Prostate gland (tissue), 2 donors: ENCODE measurements at regions not wholly inside any gene's neighbourhood (a gene's known extent, or its start where the extent isn't known, plus 50 kb on each side); places are given as distances from the start of the nearest gene placed in this dataset.

Experiments
- DNase-seq: peaks from one replicate; pipeline ENCODE4 v3.0.0-alpha.2; 2019; ENCODE audit warnings: low spot score
- H3K27ac ChIP-seq, 2 donors: fragments of 200-600 bp; sonication (generic); 2 replicates each; pipeline ENCODE4 v1.5.1; 2017 to 2019
- H3K27me3 ChIP-seq: fragments of 200-600 bp; sonication (generic); replicated peaks from 2 replicates; pipeline ENCODE4 v1.5.1; 2019; ENCODE audit not compliant: insufficient read depth
- H3K36me3 ChIP-seq, 2 donors: fragments of 200-600 bp; sonication (generic); 1 replicate in 1 of 2; 2 replicates in 1 of 2; pipeline versions ENCODE4 v1.5.1 to v1.8.1; 2017 to 2019
- H3K4me1 ChIP-seq: fragments of 200-600 bp; sonication (generic); replicated peaks from 2 replicates; pipeline ENCODE4 v1.5.1; 2019
- H3K4me3 ChIP-seq, 2 donors: fragments of 200-600 bp; sonication (generic); 2 replicates each; pipeline ENCODE4 v1.5.1; 2017 to 2019
- H3K9me3 ChIP-seq: fragments of 200-600 bp; sonication (generic); 2 replicates; pipeline ENCODE4 v1.5.1; 2017
- POLR2A ChIP-seq: fragments of 450-650 bp; IDR thresholded peaks from one replicate; pipeline ENCODE4 v1.6.1; 2016; ENCODE audit warnings: antibody characterized with exemption, mild to moderate bottlenecking
- POLR2AphosphoS5 ChIP-seq: sonication (generic); formaldehyde crosslinking; IDR thresholded peaks from one replicate; pipeline ENCODE4 v1.6.1; 2017; ENCODE audit warnings: antibody characterized with exemption
- WGBS: methylation state at CpG from one replicate; pipeline ENCODE4 v1.1.5; 2018; 5-methylcytosine and 5-hydroxymethylcytosine counted together
- intact Hi-C: fragments of 100-400 bp; cut with DNase I; formaldehyde crosslinking; loops from one replicate; pipeline ENCODE4 v1.14.2; 2022
- TF ChIP-seq, protein P1 (sequence below), 4 experiments: fragments of 200-600 bp in 2 of 4; fragments of 450-650 bp in 2 of 4; sonication (generic) in 2 of 4; IDR thresholded peaks; 1 replicate in 3 of 4; 2 replicates in 1 of 4; pipeline ENCODE4 v1.5.1; 2016 to 2019; ENCODE audit warnings: antibody characterized with exemption in 4 of 4, mild to moderate bottlenecking in 2 of 4, moderate library complexity in 2 of 4

- H3K36me3 ChIP-seq, result no peaks in the 10 kb centered on the region
- H3K27me3 ChIP-seq, result no peaks in the 10 kb centered on the region
- H3K4me1 ChIP-seq, result no peaks in the 10 kb centered on the region
- intact Hi-C loops, result no loop called here
- H3K27ac ChIP-seq, result no peak overlapping the region
- WGBS, result 63% methylated on average over 12 of the region's 12 CpGs
- no peak for TF ChIP-seq POLR2A
- TF ChIP-seq, protein P1, sequence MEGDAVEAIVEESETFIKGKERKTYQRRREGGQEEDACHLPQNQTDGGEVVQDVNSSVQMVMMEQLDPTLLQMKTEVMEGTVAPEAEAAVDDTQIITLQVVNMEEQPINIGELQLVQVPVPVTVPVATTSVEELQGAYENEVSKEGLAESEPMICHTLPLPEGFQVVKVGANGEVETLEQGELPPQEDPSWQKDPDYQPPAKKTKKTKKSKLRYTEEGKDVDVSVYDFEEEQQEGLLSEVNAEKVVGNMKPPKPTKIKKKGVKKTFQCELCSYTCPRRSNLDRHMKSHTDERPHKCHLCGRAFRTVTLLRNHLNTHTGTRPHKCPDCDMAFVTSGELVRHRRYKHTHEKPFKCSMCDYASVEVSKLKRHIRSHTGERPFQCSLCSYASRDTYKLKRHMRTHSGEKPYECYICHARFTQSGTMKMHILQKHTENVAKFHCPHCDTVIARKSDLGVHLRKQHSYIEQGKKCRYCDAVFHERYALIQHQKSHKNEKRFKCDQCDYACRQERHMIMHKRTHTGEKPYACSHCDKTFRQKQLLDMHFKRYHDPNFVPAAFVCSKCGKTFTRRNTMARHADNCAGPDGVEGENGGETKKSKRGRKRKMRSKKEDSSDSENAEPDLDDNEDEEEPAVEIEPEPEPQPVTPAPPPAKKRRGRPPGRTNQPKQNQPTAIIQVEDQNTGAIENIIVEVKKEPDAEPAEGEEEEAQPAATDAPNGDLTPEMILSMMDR (IDR thresholded peaks at IDR 0.05), result no peak
- TF ChIP-seq POLR2AphosphoS5, result no peak
- no peak overlapping the region for H3K4me3 ChIP-seq
- DNase-seq, result no peak
- no peaks in the 10 kb centered on the region for H3K9me3 ChIP-seq
Measured at GRCh38 chr5:135139381-135140134, 105.5 kb upstream of the PITX1 start.

- H3K9me3 ChIP-seq, result no peaks in the 10 kb centered on the region
- no peaks in the 10 kb centered on the region for H3K36me3 ChIP-seq
- whole genome bisulfite sequencing, result 93% methylated on average over 4 of the region's 4 CpGs
- H3K27ac ChIP-seq, result no peak overlapping the region
- no peak for DNase-seq
- no peak overlapping the region for H3K4me3 ChIP-seq
- no peaks in the 10 kb centered on the region for H3K27me3 ChIP-seq
- TF ChIP-seq, protein P1 (IDR thresholded peaks at IDR 0.05), result no peak
- TF ChIP-seq POLR2A, result no peak
- TF ChIP-seq POLR2AphosphoS5, result no peak
- intact Hi-C loops, result no loop called here
- no peaks in the 10 kb centered on the region for H3K4me1 ChIP-seq
Measured at GRCh38 chr5:135138116-135138850, 104.3 kb upstream of the PITX1 start.

- intact Hi-C loops, result no loop called here
- no peak for DNase-seq
- Histone ChIP-seq H3K27me3 (no peaks in the 10 kb centered on the region), H3K36me3 (no peaks in the 10 kb centered on the region), H3K9me3 (no peaks in the 10 kb centered on the region), H3K4me1 (no peaks in the 10 kb centered on the region), H3K4me3 (no peak overlapping the region), H3K27ac (no peak overlapping the region)
- TF ChIP-seq, protein P1 (IDR thresholded peaks at IDR 0.05), result no peak
- TF ChIP-seq POLR2AphosphoS5, result no peak
- no peak for TF ChIP-seq POLR2A
- WGBS, result 90% methylated on average over 13 of the region's 13 CpGs
Measured at GRCh38 chr5:135137146-135137915, 103.3 kb upstream of the PITX1 start.

DNA sequence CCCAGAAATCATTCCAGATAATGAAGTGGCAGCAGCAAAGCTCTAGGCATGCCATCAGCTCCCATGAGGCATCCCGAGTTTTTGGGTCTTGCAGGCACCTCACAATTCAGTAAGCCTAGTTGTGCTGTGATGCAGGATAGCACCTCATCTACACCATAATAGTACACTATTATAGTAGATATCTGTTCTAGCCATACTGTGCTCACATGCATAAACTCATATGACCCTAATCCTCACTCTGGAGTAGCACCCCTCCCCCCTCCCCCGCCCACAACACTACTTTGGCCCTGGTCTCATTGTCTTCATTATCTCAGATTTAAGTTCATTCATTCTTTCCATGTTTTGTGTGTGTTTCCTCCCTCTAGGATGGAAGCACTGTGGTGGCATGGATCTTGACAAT lies 102.5 kb upstream of the PITX1 start:
- H3K36me3 ChIP-seq, result no peaks in the 10 kb centered on the region
- no peak overlapping the region for H3K4me3 ChIP-seq
- H3K27me3 ChIP-seq, result no peaks in the 10 kb centered on the region
- TF ChIP-seq POLR2AphosphoS5 (no peak), POLR2A (no peak)
- TF ChIP-seq, protein P1 (IDR thresholded peaks at IDR 0.05), result no peak
- H3K27ac ChIP-seq, result no peak overlapping the region
- no peaks in the 10 kb centered on the region for H3K9me3 ChIP-seq
- intact Hi-C loops, result no loop called here
- WGBS, result 89% methylated on average over 2 of the region's 2 CpGs
- no peaks in the 10 kb centered on the region for H3K4me1 ChIP-seq
- DNase-seq, result no peak
